DMS153 treated with DMSO at 0.1 percent for 48 hours (cell line): ENCODE measurements at regions not wholly inside any gene's neighbourhood (a gene's known extent, or its start where the extent isn't known, plus 50 kb on each side); places are given as distances from the start of the nearest gene placed in this dataset.

ENCODE experiments used
- DNase-seq: peaks from one replicate; lab custom pipeline; 2025; ENCODE audit not compliant: unreplicated experiment; lab: John Stamatoyannopoulos, UW

DNA sequence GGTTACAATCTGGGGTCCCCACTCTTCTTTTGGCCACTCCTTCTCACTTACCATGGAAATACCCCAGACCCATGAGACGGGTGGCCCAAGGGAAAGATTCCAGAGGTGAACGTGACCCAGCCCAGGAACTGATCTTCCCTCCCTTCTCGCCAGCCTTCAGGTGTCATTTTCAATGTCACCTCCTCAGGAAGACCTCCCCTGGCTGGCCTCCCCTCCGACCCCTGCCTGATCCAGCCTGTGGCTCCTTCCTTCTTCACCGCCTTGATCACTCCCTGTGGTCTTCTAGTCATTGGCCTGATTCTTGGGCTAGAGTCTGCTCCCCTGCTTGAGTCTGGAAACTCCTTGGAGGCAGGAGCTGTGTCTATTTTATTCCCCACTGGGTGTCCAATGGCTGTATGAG lies 146.1 kb downstream of the SMAD6 start:
- no peak for DNase-seq

DNA sequence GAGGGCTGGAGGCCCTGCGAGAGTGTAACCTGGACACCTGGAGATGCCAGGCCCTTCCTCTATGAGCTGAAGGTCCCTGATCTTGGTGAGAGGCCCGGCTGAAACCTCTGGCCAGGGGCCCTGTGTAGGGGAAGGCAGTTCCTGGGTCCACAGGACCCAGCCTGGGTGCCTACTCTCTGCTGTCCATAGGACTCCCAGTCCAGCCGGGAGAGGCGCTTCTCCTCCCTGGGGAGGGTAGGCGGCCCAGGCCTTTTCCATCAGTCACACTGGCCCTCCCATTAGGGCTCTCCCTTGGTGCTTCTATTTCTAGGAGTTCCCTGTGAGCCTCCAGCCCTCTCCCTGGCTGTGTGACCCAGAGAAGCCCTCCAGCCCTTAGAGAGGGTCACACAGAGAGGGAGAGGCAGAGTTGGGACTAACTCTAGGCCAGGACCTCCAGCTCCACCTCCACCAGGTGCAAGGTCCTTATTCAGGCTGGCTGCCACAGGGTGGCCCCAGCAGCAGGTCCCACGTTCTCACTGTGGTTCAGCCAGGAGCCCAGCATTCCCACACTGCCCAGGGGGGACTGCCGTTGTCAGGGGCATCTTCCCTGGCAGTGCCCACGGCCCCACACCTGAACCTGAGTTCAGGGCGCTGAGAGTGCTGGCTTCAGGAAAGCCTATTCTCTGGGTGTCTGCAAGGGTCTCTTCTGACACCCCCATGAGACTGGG lies 146.8 kb downstream of the SMAD6 start:
- no peak for DNase-seq

DNA sequence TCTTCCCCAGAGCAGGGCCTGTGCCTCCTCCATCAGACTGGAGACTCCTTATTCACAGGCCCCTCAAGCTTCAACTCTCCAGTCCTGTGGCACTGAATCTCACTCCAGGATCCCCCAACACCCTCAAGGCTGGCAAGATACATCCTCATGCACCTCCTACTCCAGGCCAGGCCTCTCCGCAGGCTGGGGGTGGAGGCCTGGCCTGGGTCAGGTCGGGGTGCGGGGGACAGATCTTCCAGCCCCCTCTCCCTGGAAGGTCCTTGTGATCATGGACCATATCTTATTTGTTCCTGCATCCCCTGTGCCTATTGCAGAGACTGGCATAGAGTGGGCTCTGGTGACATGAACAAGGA lies 147.3 kb downstream of the SMAD6 start:
- no peak for DNase-seq

DNA sequence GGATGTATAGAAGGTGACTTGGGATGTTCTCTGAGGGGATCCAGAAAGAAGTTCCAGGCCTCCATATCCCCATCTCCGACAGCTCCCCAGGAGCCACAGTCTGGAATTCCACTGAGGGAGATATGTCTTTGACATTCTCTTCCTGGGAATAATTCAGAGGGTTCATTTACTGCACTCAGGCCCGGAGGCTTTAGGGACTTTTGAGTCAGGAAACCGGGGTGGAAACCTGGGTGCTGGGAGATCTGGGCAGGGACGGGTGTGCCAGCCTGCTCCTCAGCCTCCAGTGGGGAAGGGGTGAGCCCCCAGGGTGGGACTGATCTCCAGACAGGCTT lies 147.7 kb downstream of the SMAD6 start:
- DNase-seq = no peak

DNA sequence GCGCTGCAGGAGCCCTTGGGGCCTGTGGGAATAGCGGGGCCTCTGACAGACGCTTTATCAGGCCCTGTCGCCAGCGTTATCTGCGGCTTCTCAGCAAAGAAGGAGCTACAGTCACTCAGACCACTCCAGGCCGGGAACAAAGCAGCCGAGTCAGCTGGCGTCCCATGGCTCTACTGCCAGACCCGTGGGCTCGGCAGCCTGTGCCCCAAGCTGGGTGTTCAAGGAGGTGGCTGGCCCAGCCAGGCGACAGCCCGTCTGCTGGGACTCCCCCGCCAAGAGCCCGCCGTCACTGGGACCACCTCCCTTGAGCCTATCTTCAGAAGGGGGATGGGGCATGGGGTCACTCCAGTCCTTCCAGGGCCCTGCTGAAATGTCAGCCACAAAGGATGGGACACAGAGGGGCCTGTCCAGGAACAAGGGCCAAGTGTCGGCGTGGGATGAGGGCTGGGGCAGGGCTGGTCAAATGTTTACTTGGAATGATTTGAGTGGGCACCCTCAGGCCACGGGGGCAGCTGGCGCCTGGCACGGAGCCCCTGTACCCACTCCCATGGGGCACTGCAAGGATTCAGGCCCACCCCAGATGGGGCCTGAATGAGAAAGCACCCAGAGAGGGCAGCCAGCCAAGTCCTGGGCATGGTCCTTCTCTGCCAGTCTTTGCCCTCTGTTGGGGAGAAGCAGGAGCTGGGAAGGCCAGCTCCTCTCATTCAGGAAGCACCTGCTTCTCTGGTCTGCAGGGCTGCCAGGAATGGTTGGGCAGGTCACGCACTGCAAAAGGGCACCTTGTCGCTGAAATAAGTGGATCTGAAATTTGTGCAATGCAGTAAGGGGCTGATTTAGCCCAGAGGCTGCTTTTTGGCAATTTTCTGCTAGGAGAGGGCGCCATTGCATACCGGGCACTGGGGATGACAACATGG lies 148.3 kb downstream of the SMAD6 start:
- no peak for DNase-seq

DNA sequence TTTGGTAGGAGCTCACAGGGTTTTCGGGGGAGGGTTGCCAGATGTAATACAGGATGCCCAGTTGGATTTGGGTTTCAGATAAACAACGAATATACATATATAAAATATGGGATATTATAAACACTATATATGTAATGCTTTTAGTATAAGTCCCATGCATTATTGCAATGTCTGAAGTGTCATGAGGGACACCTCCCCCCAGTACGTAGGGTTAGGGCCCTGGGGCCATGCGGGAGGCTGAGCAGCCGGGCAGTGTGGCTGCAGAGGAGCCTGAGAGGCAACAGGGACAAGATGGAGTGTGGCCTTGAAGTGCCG lies 148.9 kb downstream of the SMAD6 start:
- DNase-seq = no peak

DNA sequence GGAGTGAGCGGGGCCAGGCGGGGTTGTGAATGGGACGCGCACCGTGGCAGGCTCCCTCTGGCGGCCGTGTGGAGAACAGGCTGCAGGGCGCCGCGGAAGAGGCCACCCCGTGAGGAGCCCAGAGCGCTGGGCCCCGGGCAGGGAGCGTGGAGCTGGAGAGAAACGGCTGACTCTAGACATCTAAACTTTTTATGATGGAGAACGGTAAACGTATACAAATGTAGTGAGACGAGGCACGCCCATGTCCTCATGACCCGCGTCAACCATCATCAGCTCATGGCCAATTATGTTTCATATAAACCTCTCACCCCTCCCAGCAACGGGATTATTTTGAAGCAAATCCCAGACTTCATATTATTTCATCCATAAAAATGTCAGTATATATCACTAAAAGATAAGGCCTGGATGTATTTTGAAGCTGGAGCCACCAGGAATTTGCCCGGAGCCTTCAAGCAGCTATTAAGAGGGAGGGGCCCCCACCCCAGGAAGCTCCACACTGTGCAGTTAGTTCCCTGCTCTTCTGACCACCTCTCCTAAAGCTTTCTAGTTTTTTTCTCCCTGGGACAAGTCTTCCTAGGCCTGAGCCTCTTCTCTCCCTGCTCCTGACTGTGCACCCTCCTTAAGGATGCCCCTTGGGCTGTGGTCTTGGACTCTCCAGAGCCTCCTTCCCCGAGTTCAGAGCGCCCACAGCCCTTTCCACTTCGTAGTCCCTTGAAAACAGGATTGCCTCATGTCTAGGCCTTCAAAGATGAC lies 149.5 kb downstream of the SMAD6 start:
- peak; percentile 46 for DNase-seq

DNA sequence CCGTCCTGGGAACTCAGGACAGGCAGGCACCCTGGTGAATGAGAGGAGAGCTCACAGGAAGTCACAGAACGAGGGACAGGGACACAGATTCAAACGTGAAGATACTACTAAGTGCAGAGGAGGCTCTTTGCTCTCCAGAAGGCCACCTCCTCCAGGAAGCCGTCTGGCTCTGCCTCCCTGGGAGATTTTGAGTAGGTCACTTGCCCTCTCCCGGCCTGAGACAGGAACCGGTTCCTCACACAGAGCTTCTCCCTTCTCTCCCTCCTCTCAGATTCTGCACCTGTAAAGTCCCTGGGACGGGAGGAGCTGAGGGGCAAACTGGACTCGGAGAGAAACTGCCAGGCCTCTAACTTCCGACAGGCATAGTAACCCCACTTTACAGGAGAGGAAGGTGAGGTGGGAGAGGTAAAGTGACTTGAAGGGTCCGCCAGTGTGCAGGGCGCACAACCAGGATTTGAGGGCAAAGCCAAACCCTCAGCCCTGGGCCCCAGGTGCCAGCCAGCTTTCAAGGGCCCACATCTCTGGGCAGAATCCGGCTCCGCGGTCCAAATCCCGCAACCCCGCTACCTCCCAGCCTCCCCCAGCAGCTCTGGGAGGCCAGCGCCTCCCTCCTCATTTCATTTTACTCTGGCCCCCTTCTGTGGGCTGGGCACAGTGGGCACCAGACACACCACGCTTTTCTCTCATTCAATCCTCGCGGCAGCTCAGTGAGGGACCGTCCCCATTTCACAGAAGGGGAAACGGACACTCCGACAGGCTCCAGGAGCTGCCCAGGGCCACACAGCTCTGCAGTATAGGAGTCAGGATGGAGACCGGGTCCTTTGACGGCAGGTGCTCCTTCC lies 150.2 kb downstream of the SMAD6 start:
- DNase-seq = no peak

DNA sequence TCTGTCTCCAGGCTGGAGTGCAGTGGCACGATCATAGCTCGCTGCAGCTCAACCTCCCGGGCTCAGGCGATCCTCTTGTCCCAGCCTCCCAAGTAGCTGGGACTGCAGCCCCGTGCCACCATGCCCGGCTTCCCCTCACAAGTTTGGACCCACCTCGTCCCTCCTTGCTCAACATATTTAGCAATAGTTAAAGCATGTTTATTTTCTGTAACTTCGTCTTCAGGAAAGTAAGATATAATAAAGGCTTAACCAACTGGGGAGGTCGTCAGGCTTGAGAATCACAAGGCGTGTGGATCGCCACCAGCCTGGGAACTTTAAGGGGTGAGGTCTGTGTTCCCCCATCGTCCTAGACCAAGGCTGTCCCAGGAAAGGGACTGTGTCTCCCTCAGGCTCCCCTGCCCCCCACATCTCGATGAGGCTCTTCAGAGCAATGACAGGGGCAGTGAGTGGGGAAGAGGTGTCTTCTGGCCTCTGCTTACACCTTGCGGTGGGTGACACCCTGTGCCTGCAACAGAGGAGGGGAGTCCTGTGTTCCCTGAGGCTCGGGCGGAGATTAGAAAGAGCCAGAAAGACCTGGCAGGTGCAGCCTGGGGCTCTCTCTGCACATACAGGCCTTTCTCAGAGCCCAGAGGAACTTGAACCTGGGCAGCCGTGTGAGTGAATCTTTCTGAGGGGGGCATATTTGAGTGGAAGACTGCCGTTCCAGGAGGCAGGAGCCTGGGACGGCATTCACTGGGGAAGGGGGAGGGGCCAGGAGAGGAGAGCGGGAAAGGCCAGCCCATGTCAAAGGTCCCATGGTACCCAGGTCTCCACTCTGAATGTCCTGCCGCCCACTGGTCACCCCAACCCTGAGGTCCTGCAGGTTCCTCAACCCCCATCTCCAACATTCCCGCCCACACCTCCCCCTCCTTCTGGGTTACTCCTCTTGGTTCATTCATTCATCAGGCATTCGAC lies 152.3 kb downstream of the SMAD6 start:
- no peak for DNase-seq

DNA sequence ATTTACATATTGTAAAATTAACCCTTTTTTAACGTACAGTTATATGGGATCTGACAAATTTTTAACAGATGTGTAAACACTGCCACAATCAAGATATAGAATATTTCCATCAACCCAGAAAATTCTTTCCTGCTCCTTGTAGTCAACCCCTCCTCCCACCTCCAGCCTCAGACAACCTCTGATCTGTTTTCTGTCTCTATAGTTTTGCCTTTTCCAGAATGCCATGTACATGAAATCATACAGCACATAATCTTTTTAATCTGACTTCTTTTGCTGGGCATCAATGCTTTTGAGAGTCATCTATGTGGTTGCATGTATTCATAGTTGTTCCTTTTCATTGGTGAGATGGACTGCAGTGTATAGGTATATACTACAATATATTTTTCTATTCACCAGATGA lies 153.0 kb downstream of the SMAD6 start:
- DNase-seq = no peak

DNA sequence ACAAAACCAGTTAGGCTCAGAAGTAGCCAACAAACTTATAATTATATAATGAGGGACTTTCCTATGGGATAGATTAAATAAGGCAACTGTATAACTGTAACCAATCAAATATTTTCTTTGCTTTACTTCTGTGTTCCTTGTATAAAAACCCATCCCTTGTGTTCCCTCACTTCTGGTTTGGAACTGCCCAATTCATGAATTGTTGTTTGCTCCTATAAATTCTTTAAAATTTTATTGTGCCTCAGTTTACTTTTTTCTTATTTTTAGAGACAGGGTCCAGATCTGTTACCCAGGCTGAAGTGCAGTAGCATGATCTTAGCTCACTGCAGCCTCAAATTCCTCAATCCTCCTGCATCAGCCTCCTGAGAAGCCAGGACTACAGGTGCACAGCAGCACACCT lies 155.7 kb downstream of the SMAD6 start:
- no peak for DNase-seq

DNA sequence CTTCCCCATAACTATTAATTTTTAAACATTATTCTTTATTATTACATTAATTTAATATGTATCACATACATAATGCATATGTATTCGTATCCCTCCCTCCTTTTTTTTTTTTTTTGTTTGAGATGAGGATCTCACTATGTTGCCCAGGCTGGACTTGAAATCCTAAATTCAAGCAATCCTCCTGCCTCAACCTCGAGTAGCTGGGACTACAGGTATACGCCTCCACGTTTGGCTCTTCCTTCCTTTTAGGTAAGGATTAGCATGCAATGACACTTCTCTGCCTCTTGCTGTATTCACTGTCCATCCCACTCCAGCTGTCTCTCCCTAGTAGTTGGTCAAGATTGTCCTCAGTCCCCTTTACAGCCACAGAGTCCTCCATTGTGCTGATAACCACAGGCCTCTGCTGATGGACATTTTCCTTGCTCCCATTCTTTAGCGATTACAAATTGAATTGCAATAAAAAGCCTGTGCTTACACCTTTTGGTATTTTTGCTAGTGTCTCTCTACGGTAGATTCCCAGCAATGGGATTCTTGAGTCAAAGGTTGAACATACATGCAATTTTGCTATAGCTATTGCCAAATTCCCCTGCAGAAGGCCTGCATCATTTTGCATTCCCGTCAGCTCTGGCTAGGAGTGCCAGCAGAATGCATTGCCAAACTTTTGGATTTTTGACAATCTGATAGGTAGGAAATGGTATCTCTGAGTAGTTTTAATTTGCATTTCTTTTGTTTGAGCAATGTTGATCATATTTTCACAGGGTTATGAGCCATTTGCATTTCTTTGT lies 156.6 kb downstream of the SMAD6 start:
- no peak for DNase-seq

DNA sequence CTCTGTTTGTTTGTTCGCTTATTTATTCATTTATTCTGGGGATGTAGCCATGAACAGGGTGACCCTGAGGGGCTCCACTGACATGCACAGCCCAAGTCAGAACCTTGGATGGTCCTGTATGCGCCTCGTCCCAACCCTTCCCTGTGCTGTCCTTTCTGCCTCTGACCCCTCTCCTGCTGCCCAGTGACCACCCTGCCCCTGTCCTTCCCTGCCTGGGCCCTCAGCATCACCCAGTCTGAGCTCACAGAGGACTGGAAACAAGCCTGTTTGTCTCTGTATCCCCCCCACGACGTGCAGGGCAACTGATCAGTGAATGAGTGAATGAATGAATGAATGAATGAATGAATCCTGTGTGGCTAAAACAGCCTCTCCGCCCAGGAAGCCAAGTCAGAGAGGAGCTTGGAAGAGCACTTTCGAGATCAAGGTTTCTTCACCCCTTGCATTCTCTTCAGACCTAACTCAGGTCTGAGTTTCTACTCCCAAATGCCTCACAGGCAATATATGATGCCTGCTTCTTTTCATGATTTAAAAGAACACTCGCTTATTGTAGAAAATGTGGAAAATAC lies 157.7 kb downstream of the SMAD6 start:
- DNase-seq = no peak

DNA sequence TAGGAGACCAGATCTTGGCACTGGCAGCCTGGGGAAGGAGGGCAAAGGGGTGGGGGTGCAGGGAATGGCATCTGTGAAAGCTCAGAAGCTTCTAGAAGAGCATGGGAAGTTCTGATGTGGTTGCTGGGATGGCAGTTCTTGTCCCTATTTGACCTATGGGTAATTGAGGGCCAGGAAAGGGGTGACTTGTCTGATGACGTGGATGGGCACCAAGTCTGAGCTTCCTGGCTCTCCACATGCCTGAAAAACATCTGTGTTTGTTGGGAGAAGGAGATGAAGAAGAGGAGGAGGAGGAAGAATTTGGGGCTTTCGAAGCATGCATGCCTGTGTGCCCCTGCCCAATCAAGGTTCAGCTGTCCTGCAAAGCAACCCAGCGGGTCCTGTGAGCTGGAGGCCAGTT lies 158.8 kb downstream of the SMAD6 start:
- no peak for DNase-seq

DNA sequence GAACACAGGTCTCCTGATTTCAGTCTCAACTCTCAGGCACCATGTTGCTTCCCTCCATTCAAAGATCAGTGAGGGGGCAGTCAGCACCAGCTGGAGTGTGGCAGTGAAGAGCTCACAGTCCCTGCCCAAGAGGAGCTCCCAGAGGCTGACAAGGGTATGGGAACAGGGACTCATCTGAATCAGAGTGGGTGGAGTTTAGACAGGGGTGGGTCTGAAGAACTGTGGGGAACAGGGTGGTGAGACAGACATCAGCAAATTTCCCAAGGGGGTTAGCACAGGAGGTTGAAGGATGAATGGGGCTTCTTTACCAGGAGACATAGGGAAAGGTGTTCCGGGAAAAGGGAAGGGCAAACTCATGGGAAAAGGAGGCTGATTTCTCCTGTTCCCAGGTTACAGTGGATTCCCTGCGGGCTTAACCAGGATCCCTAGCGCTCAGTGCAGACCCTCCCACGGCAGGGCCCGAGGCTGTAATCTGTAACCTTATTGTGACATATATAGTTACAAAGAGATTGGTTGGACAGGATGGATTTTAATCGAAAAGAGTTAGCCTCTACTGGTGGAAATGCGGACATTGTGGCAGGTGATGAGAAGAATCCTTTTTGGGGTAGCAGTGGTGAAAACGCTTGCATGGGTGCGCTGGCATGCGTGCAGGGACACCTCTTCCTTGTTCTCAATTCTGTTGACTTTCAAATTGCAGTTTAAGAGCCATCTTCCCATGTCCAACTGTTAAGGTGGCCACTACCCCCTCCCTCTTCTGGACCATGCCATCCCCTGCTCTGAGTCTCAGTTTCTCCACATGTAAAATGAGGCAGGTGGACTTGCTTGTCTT lies 160.3 kb downstream of the SMAD6 start:
- no peak for DNase-seq

DNA sequence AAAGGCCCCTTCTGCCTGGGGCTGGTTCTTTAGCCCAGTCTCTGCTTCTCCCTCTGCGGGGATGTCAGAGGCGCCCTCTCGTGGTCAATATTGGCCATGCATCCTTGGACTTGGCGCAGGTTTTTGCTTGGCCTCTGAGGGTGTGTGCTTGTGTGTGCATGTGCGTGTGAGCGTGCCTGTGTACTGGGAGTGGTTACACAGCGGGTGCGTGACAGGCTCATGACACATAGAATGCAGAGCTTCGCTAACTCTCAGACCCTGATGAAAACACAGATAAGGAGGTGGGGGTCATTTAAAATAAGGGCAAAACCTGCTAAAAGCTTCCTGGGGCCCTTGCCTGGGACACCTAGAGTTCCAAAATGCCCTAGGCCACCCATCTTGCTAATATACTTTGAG lies 160.9 kb downstream of the SMAD6 start:
- peak; percentile 10 for DNase-seq

DNA sequence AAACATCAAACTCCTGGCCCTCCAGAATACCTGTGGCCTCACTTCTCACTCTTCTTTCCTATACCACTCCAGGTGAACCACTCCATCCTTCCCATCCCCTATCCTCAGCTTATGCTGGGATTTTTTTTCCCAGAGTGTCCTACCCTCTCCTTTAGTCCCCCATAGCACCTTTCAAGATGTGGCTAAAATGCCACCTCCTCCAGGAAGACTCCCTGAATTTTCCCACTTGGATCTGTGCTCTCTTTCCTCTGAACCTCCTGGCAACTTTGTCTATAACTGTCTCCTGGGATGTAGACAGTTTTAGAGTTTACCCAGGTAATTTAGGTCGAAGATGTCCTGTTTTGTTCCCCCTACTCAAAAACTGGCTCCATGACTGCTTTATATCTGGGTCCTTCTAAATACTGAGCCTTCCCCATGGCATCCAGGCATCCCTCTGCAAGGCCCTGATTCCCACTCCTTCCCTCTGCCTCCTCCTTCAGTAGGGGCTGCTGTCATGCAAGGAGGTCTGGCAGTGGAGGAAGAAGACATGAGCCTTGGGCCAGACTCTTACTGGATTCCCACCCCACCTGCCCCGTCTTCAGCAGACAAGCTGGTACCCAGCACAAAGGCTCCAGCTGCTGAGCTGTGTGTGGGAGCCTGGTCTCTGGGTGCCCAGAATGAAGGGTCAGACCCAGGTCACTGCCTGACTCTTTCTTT lies 161.5 kb downstream of the SMAD6 start:
- DNase-seq = no peak
